ENCODE measurements at regions not wholly inside any gene's neighbourhood (a gene's known extent, or its start where the extent isn't known, plus 50 kb on each side); places are given as distances from the start of the nearest gene placed in this dataset.

DNA sequence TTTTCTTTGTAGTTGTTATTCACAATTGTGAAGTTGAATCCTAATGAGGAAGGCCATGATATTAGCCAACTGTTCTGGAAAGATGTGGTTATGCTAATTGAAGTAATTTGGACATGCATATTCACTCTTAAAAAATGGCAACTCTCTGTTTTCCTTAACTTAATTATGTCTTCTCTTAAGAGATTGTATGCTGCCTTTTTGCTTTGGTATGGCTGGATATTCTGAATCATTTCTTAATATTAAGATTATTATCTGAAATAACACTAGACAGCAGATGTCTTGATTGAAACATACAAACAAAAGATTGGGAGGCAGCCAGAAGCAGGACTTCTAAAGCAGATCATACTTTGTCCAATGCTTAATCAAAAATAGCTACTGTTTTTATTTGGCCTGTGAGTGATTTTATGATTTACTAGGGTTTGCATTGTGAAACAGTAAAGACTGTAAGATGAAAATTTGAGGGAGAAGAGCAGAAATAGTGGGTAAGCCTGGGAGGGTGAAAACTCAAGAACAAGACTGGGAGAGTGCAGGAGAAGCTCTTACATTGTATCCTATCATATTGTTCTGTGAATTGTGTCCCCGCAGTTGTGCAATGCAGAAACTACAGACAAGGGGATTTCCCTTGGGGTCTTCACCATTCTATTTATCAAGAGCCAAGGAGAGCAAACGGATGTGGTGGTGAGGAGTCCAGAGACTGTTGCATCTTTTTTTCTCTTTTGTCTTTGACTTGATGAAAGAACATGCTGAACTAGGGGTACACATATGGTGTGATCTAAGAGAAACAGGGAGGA lies 554.8 kb downstream of the TUSC7 start:
- CTCF ChIA-PET: no interaction called here
- DNase-seq (ENCODE audit: extremely low spot score): no peak
- TF ChIP-seq ZNF384 (IDR thresholded peaks at IDR 0.05): no peak
- TF ChIP-seq ARNT (IDR thresholded peaks at IDR 0.05): no peak
- TF ChIP-seq L3MBTL2 (conservative IDR thresholded peaks at IDR 0.05): no peak
- no peak for TF ChIP-seq TARDBP (IDR thresholded peaks at IDR 0.05)
- TF ChIP-seq LEF1 (IDR thresholded peaks at IDR 0.05; ENCODE audit: borderline replicate concordance): no peak
- TF ChIP-seq FOXM1 (IDR thresholded peaks at IDR 0.05; ENCODE audit: borderline replicate concordance): no peak
- POLR2A ChIA-PET: no interaction called here

DNA sequence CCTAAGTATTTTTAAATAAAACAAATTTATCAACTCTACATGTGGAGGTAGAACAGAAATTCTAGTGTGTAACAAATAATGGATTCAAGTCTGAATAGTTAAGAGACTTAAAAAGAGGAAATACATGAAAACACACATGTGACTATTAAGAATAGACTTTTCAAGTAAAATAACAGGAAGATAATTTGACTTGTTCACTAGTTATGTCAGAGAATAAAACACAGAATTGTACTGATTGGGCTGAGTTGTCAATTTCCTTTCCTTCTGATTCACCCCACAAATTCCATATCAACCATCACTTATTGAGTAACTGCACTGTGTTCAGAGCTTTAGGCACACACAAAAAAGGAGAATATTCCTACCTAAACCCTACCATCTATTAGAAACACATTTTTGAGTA lies 557.2 kb downstream of the TUSC7 start:
- DNase-seq (ENCODE audit: extremely low spot score): no peak
- CTCF ChIA-PET: no interaction called here
- POLR2A ChIA-PET: no interaction called here
- TF ChIP-seq ARNT (IDR thresholded peaks at IDR 0.05): no peak
- TF ChIP-seq FOXA1 (IDR thresholded peaks at IDR 0.05): no peak
- TF ChIP-seq SUZ12 (IDR thresholded peaks at IDR 0.05): no peak
- no peak for TF ChIP-seq BHLHE40 (IDR thresholded peaks at IDR 0.05; ENCODE audit: borderline replicate concordance)
- TF ChIP-seq FOXM1 (IDR thresholded peaks at IDR 0.05; ENCODE audit: borderline replicate concordance): no peak
- no peak for TF ChIP-seq HDGF (IDR thresholded peaks at IDR 0.05; ENCODE audit: borderline replicate concordance)
- no peak for TF ChIP-seq NFRKB (IDR thresholded peaks at IDR 0.05)
- no peak for TF ChIP-seq L3MBTL2 (conservative IDR thresholded peaks at IDR 0.05)
- no peak for TF ChIP-seq ELF4 (IDR thresholded peaks at IDR 0.05)

DNA sequence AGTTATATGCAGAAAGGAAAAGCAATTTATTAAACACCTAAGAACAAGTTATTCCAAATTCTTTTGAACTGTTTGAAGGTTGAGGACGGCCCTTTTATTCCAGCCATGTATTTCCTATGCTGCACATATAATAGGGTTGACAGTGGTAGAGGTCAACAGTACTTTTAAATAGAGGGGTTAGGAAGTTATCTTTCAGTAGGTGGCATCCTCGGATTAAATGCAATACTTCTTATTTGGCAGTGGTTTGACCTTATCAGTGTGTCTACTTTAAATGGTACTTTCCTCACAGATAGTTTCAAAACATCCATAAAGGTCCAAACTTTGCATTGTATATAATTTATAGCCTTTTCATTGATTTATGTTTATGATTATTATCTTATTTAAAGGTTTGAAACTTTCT lies 558.7 kb downstream of the TUSC7 start:
- CTCF ChIA-PET: no interaction called here
- no peak for DNase-seq (ENCODE audit: extremely low spot score)
- TF ChIP-seq FOXA1 (IDR thresholded peaks at IDR 0.05) (no peak), ELF4 (IDR thresholded peaks at IDR 0.05) (no peak), LEF1 (IDR thresholded peaks at IDR 0.05; ENCODE audit: borderline replicate concordance) (no peak), ZNF384 (IDR thresholded peaks at IDR 0.05) (no peak), SP1 (IDR thresholded peaks at IDR 0.05) (no peak), ARNT (IDR thresholded peaks at IDR 0.05) (no peak)
- POLR2A ChIA-PET: no interaction called here

DNA sequence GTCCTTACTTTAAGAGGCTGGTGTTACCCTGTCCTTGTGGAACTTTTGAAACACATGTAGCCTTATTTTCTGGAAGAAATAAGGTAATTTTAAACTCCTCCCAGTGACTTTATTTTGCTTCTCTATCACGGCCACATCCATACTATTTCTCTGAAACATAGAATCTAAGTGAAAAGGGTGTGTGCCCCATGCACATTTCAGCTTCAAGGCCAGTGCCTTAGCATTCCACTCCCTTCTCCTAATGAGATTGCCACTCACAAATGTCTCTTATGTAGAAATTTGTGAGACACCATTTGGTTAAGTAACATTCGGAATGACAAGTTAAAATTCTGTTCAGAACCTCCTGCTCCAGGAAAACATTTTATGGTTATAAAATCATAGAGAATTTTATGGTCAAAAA lies 562.7 kb downstream of the TUSC7 start:
- ChIA-PET CTCF (no interaction called here), POLR2A (no interaction called here)
- no peak for DNase-seq (ENCODE audit: extremely low spot score)
- no peak for TF ChIP-seq L3MBTL2 (conservative IDR thresholded peaks at IDR 0.05)
- no peak for TF ChIP-seq FOXM1 (IDR thresholded peaks at IDR 0.05; ENCODE audit: borderline replicate concordance)
- no peak for TF ChIP-seq NFRKB (IDR thresholded peaks at IDR 0.05)
- no peak for TF ChIP-seq PKNOX1 (IDR thresholded peaks at IDR 0.05)
- no peak for TF ChIP-seq SUZ12 (IDR thresholded peaks at IDR 0.05)
- no peak for TF ChIP-seq SP1 (IDR thresholded peaks at IDR 0.05)

DNA sequence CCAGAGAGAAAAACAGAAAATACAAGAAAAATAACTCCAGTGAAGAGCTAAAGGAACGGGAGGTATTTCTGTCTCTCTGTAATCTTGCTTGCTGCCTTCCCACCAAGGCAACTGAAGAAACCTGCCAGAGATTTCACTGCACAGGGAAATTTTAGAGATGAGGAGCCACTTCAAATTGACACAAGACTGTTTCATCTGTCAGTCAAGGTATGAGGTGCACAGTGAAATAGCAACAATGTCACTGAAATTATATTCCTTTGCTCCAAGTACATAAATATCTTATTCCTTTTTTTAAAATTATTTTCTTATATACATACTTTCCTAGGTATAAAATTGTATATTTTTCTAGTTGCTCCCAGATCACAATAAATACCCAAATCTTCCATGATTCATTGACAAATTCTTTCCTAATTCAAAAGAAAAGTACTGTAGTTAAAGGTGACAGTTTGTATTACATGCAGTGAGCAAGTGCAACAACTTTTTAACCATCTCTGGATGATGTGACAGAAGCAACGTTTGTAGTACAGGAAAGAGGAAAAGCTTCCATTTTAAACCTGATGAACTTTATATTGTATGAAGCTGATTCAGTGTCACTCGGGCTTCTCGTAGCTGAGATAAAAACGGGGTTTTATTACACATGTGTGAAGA lies 563.4 kb downstream of the TUSC7 start:
- DNase-seq (ENCODE audit: extremely low spot score): no peak
- CTCF ChIA-PET: no interaction called here
- POLR2A ChIA-PET: no interaction called here
- TF ChIP-seq FOXA1 (IDR thresholded peaks at IDR 0.05) (no peak), ZNF384 (IDR thresholded peaks at IDR 0.05) (no peak), L3MBTL2 (conservative IDR thresholded peaks at IDR 0.05) (no peak)

- no peak for DNase-seq (ENCODE audit: extremely low spot score)
- ChIA-PET CTCF (no interaction called here), POLR2A (no interaction called here)
- TF ChIP-seq FOXK2 (IDR thresholded peaks at IDR 0.05) (no peak), CTBP1 (IDR thresholded peaks at IDR 0.05; ENCODE audit: borderline replicate concordance) (no peak), ZNF384 (IDR thresholded peaks at IDR 0.05) (no peak), FOXM1 (IDR thresholded peaks at IDR 0.05; ENCODE audit: borderline replicate concordance) (no peak), NFRKB (IDR thresholded peaks at IDR 0.05) (no peak), HDGF (IDR thresholded peaks at IDR 0.05; ENCODE audit: borderline replicate concordance) (no peak), FOXA1 (IDR thresholded peaks at IDR 0.05) (no peak), SP1 (IDR thresholded peaks at IDR 0.05) (no peak), ELF4 (IDR thresholded peaks at IDR 0.05) (no peak)
Observed at GRCh38 chr3:117277816-117278215, 568.2 kb downstream of the TUSC7 start.

DNA sequence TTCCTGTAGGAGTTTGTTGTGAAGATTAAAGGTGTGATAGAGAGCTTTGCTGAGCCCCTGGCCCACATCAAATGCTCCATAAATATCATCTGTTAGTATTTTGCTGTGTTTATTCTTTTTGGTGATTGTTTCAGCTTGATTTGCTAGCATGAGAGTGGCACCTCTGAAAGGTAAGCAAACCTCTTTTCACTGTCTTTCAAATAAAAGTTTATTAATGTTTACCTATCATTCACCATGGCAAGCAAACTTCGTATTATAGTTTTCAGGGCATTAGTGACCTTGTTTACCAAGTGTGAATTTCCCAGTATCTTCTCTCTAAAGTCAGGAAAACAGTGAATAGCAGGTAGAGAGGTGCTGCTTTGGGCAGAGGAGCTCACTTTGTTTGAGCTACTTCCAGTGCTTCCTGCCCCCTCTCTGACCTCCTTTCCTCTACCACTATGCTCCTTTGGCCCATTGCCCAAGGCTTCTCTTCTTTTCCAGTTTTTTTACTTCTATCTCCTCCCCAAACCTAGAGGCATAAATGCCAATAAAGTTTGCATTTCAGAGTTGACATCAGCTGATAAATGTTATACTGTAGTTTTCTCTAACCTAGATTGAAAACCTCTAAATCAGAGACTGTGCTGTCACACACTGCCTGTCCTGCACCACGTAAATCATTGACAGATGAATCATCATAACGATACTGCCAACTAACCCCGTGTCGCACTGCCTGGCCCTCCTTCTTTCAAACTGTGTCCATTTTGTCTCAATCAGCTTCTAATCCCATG lies 569.0 kb downstream of the TUSC7 start:
- POLR2A ChIA-PET: no interaction called here
- TF ChIP-seq FOXK2 (IDR thresholded peaks at IDR 0.05) (no peak), PKNOX1 (IDR thresholded peaks at IDR 0.05) (peak; percentile 94)
- CTCF ChIA-PET: no interaction called here
- peak; percentile 24 for DNase-seq (ENCODE audit: extremely low spot score)
